ENCODE measurements at regions not wholly inside any gene's neighbourhood (a gene's known extent, or its start where the extent isn't known, plus 50 kb on each side); places are given as distances from the start of the nearest gene placed in this dataset.

DNA sequence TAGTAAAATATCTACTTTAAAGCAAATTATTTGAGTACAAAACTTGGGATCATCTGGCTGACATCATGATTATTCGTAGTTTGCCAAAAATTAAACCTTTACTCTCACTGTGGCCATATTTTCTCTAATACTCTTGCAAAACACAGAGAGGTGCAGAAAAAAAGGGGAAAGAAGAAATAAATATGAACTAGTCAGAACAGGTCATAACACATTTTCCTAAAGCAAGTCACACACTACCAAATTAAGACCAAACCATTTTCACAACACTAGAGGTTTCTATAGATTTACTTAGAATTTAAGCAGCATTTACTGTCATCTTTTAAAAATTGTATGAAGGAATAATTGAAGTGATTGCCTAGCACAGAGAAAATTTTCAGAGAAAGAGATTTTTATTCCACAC, 726.1 kb downstream of the SORCS1 start:
- H3K27me3 ChIP-seq: no peaks in the 10 kb centered on the region
- H3K27ac ChIP-seq: no peak overlapping the region
- H2AFZ ChIP-seq: no peak overlapping the region
- H3K9me3 ChIP-seq (ENCODE audit: low read depth): no peaks in the 10 kb centered on the region
- no peaks in the 10 kb centered on the region for H3K4me1 ChIP-seq (ENCODE audit: insufficient read depth)
- 80% methylated on average over 1 of the region's 1 CpG for WGBS (ENCODE audit: low lambda C conversion rate, missing lambda C conversion rate)
- TF ChIP-seq EZH2 (IDR thresholded peaks at IDR 0.05; ENCODE audit: borderline replicate concordance) (no peak), EZH2phosphoT487 (IDR thresholded peaks at IDR 0.05; ENCODE audit: low read depth, severe bottlenecking, unreplicated experiment) (no peak)
- TF ChIP-seq, protein P1, sequence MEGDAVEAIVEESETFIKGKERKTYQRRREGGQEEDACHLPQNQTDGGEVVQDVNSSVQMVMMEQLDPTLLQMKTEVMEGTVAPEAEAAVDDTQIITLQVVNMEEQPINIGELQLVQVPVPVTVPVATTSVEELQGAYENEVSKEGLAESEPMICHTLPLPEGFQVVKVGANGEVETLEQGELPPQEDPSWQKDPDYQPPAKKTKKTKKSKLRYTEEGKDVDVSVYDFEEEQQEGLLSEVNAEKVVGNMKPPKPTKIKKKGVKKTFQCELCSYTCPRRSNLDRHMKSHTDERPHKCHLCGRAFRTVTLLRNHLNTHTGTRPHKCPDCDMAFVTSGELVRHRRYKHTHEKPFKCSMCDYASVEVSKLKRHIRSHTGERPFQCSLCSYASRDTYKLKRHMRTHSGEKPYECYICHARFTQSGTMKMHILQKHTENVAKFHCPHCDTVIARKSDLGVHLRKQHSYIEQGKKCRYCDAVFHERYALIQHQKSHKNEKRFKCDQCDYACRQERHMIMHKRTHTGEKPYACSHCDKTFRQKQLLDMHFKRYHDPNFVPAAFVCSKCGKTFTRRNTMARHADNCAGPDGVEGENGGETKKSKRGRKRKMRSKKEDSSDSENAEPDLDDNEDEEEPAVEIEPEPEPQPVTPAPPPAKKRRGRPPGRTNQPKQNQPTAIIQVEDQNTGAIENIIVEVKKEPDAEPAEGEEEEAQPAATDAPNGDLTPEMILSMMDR (IDR thresholded peaks at IDR 0.05; ENCODE audit: poor library complexity): no peak
- H3K4me3 ChIP-seq: no peak overlapping the region
- no peak overlapping the region for H3K4me2 ChIP-seq
- DNase-seq (ENCODE audit: low spot score): no peak
- no peaks in the 10 kb centered on the region for H3K36me3 ChIP-seq (replicated peaks; ENCODE audit: insufficient read depth, low read depth)
- H3K79me2 ChIP-seq: no peaks in the 10 kb centered on the region
- H3K9me2 ChIP-seq (replicated peaks; ENCODE audit: insufficient read depth): no peaks in the 10 kb centered on the region
- no peaks in the 10 kb centered on the region for H4K20me1 ChIP-seq (ENCODE audit: insufficient read depth, poor library complexity, severe bottlenecking)

DNA sequence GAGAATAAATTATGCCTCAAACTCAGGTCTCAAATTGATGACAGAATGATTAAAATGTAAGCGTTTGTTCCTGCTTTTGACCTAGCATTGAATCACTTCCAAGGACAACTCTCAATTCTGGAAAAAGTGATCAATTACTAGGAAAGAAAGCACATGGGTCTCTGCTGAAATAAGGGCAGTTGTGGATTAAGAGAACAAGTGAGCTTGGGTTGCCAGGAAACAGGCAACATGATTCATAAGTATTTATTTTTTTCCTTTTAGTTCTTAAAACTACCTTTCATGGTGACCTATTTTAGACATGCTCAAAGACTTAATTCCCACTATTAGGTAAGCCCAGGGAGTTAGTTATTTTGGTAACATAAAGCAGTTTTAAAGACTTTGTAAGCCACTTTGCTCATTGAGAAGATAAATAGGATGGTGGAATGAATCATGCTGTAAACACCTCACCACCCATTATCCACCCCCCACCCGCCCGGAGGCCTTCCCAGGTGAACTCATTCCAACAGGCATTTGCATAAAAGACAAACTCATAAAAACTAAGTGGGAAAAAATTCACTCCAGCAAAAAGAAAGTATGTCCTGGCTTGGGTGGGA, 728.3 kb downstream of the SORCS1 start:
- H3K4me1 ChIP-seq (ENCODE audit: insufficient read depth): no peaks in the 10 kb centered on the region
- no peak overlapping the region for H3K4me2 ChIP-seq
- no peaks in the 10 kb centered on the region for H3K9me3 ChIP-seq (ENCODE audit: low read depth)
- DNase-seq (ENCODE audit: low spot score): no peak
- H4K20me1 ChIP-seq (ENCODE audit: insufficient read depth, poor library complexity, severe bottlenecking): no peaks in the 10 kb centered on the region
- H3K4me3 ChIP-seq: no peak overlapping the region
- H2AFZ ChIP-seq: no peak overlapping the region
- TF ChIP-seq, protein P1 (IDR thresholded peaks at IDR 0.05; ENCODE audit: poor library complexity): no peak
- no peak for TF ChIP-seq EZH2phosphoT487 (IDR thresholded peaks at IDR 0.05; ENCODE audit: low read depth, severe bottlenecking, unreplicated experiment)
- no peak for TF ChIP-seq EZH2 (IDR thresholded peaks at IDR 0.05; ENCODE audit: borderline replicate concordance)
- no peaks in the 10 kb centered on the region for H3K79me2 ChIP-seq
- H3K9me2 ChIP-seq (replicated peaks; ENCODE audit: insufficient read depth): no peaks in the 10 kb centered on the region
- no peaks in the 10 kb centered on the region for H3K27me3 ChIP-seq
- H3K27ac ChIP-seq: no peak overlapping the region
- no peaks in the 10 kb centered on the region for H3K36me3 ChIP-seq (replicated peaks; ENCODE audit: insufficient read depth, low read depth)
- 66% methylated on average over 3 of the region's 3 CpGs for WGBS (ENCODE audit: low lambda C conversion rate, missing lambda C conversion rate)

DNA sequence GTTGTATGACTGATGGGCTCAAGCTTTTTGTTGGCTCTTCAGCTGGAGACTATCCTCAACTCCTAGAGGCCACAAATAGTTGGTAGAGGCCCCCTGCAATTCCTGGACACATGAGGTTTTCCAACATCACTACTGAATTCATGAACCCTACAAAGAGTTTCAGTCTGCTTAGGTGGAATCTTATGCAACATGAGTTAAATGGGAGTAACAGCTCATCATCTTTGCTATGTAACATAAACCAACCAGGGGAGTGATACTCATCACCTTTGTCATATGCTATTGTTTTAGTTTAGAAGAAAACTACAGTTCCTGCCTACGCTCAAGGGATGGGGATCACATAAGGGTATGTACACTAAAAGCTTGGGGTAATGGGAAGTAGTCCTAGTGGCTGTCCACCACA, 729.4 kb downstream of the SORCS1 start:
- 95% methylated on average over 1 of the region's 1 CpG for WGBS (ENCODE audit: low lambda C conversion rate, missing lambda C conversion rate)
- TF ChIP-seq EZH2 (IDR thresholded peaks at IDR 0.05; ENCODE audit: borderline replicate concordance) (no peak), EZH2phosphoT487 (IDR thresholded peaks at IDR 0.05; ENCODE audit: low read depth, severe bottlenecking, unreplicated experiment) (no peak)
- TF ChIP-seq, protein P1 (IDR thresholded peaks at IDR 0.05; ENCODE audit: poor library complexity): no peak
- no peaks in the 10 kb centered on the region for H3K9me2 ChIP-seq (replicated peaks; ENCODE audit: insufficient read depth)
- H3K4me1 ChIP-seq (ENCODE audit: insufficient read depth): no peaks in the 10 kb centered on the region
- H3K27ac ChIP-seq: no peak overlapping the region
- no peak overlapping the region for H3K4me3 ChIP-seq
- H3K27me3 ChIP-seq: no peaks in the 10 kb centered on the region
- no peak overlapping the region for H2AFZ ChIP-seq
- no peaks in the 10 kb centered on the region for H3K9me3 ChIP-seq (ENCODE audit: low read depth)
- no peaks in the 10 kb centered on the region for H4K20me1 ChIP-seq (ENCODE audit: insufficient read depth, poor library complexity, severe bottlenecking)
- H3K36me3 ChIP-seq (replicated peaks; ENCODE audit: insufficient read depth, low read depth): no peaks in the 10 kb centered on the region
- DNase-seq (ENCODE audit: low spot score): no peak
- no peaks in the 10 kb centered on the region for H3K79me2 ChIP-seq
- no peak overlapping the region for H3K4me2 ChIP-seq
